Stimulated activated effector memory CD8-positive, alpha-beta T cell treated with anti-CD3 and anti-CD28 coated beads, Interleukin-12 subunit alpha, Interleukin-12 subunit beta, amount 100 ng/mL, for 72 hours (primary cell): ENCODE measurements at regions not wholly inside any gene's neighbourhood (a gene's known extent, or its start where the extent isn't known, plus 50 kb on each side); places are given as distances from the start of the nearest gene placed in this dataset.

ENCODE experiments used
- ATAC-seq: fragments of 150-1000 bp; cut with Tn5 transposase; 2 replicates; pipeline ENCODE4 v1.10.0; 2021
- DNase-seq, 2 donors: peaks; one replicate each; pipeline ENCODE4 v3.0.0; 2021 to 2022; ENCODE audit warnings: low spot score in 2 of 2
- H3K27ac Mint-ChIP-seq: one replicate; pipeline ENCODE4 v1.8.0; 2022; ENCODE audit warnings: mild to moderate bottlenecking, mixed read lengths
- H3K36me3 Mint-ChIP-seq: one replicate; pipeline ENCODE4 v1.8.0; 2022; ENCODE audit warnings: mild to moderate bottlenecking, mixed read lengths
- H3K4me1 Mint-ChIP-seq: one replicate; pipeline ENCODE4 v1.8.0; 2022; ENCODE audit warnings: mixed read lengths
- H3K4me3 Mint-ChIP-seq: one replicate; pipeline ENCODE4 v1.8.0; 2022; ENCODE audit warnings: mild to moderate bottlenecking, mixed read lengths
- H3K9me3 Mint-ChIP-seq: one replicate; pipeline ENCODE4 v1.8.0; 2022; ENCODE audit warnings: mixed read lengths

- Mint-ChIP-seq H3K36me3 (no peaks in the 10 kb centered on the region), H3K9me3 (peaks cover 8% of the 10 kb centered on the region), H3K4me3 (no peak overlapping the region), H3K27ac (no peak overlapping the region), H3K4me1 (no peaks in the 10 kb centered on the region)
- DNase-seq (no peak), ATAC-seq (no peak)
Measured at GRCh38 chr9:118962426-118962825, 406.8 kb downstream of the BRINP1 start.

- no peak for DNase-seq
- H3K9me3 Mint-ChIP-seq: peaks cover 8% of the 10 kb centered on the region
- H3K4me3 Mint-ChIP-seq: no peak overlapping the region
- no peaks in the 10 kb centered on the region for H3K36me3 Mint-ChIP-seq
- H3K4me1 Mint-ChIP-seq: no peaks in the 10 kb centered on the region
- H3K27ac Mint-ChIP-seq: no peak overlapping the region
- ATAC-seq: no peak
Measured at GRCh38 chr9:118963674-118964073, 405.6 kb downstream of the BRINP1 start.

- Mint-ChIP-seq H3K4me3 (no peak overlapping the region), H3K27ac (no peak overlapping the region), H3K9me3 (peaks cover 14% of the 10 kb centered on the region), H3K36me3 (no peaks in the 10 kb centered on the region), H3K4me1 (no peaks in the 10 kb centered on the region)
- ATAC-seq (no peak), DNase-seq (no peak)
Measured at GRCh38 chr9:118967901-118968300, 401.3 kb downstream of the BRINP1 start.

- H3K36me3 Mint-ChIP-seq: no peaks in the 10 kb centered on the region
- ATAC-seq: no peak
- no peak for DNase-seq
- no peaks in the 10 kb centered on the region for H3K4me1 Mint-ChIP-seq
- H3K4me3 Mint-ChIP-seq: no peak overlapping the region
- peaks cover 4% of the 10 kb centered on the region for H3K9me3 Mint-ChIP-seq
- no peak overlapping the region for H3K27ac Mint-ChIP-seq
Measured at GRCh38 chr9:118975736-118976135, 393.5 kb downstream of the BRINP1 start.

- H3K27ac Mint-ChIP-seq: no peak overlapping the region
- no peaks in the 10 kb centered on the region for H3K36me3 Mint-ChIP-seq
- no peak overlapping the region for H3K4me3 Mint-ChIP-seq
- H3K4me1 Mint-ChIP-seq: no peaks in the 10 kb centered on the region
- ATAC-seq (no peak), DNase-seq (no peak)
- H3K9me3 Mint-ChIP-seq: peaks cover 3% of the 10 kb centered on the region
Measured at GRCh38 chr9:118976160-118976559, 393.1 kb downstream of the BRINP1 start.

GRCh38 chr9:118984607-118985006, 384.6 kb downstream of the BRINP1 start:
- Mint-ChIP-seq H3K9me3 (peaks cover 6% of the 10 kb centered on the region), H3K4me3 (no peak overlapping the region), H3K36me3 (no peaks in the 10 kb centered on the region), H3K4me1 (no peaks in the 10 kb centered on the region), H3K27ac (no peak overlapping the region)
- DNase-seq (no peak), ATAC-seq (no peak)

GRCh38 chr9:118985851-118986250, 383.4 kb downstream of the BRINP1 start:
- H3K9me3 Mint-ChIP-seq: peaks cover 10% of the 10 kb centered on the region
- H3K27ac Mint-ChIP-seq: no peak overlapping the region
- ATAC-seq: no peak
- no peaks in the 10 kb centered on the region for H3K36me3 Mint-ChIP-seq
- DNase-seq: no peak
- no peak overlapping the region for H3K4me3 Mint-ChIP-seq
- no peaks in the 10 kb centered on the region for H3K4me1 Mint-ChIP-seq

- no peak for ATAC-seq
- no peak overlapping the region for H3K4me3 Mint-ChIP-seq
- H3K36me3 Mint-ChIP-seq: no peaks in the 10 kb centered on the region
- no peaks in the 10 kb centered on the region for H3K4me1 Mint-ChIP-seq
- no peak for DNase-seq
- peaks cover 10% of the 10 kb centered on the region for H3K9me3 Mint-ChIP-seq
- no peak overlapping the region for H3K27ac Mint-ChIP-seq
Measured at GRCh38 chr9:118987167-118987566, 382.1 kb downstream of the BRINP1 start.

- H3K4me3 Mint-ChIP-seq: no peak overlapping the region
- ATAC-seq: no peak
- H3K27ac Mint-ChIP-seq: no peak overlapping the region
- no peaks in the 10 kb centered on the region for H3K36me3 Mint-ChIP-seq
- H3K4me1 Mint-ChIP-seq: no peaks in the 10 kb centered on the region
- peaks cover 14% of the 10 kb centered on the region for H3K9me3 Mint-ChIP-seq
- DNase-seq: no peak
Measured at GRCh38 chr9:118990949-118991348, 378.3 kb downstream of the BRINP1 start.

GRCh38 chr9:118991366-118992285, 377.6 kb downstream of the BRINP1 start:
- no peak overlapping the region for H3K27ac Mint-ChIP-seq
- no peak for ATAC-seq
- H3K36me3 Mint-ChIP-seq: no peaks in the 10 kb centered on the region
- no peak overlapping the region for H3K4me3 Mint-ChIP-seq
- H3K9me3 Mint-ChIP-seq: peaks cover 14% of the 10 kb centered on the region
- H3K4me1 Mint-ChIP-seq: no peaks in the 10 kb centered on the region
- DNase-seq: no peak

- no peaks in the 10 kb centered on the region for H3K36me3 Mint-ChIP-seq
- H3K9me3 Mint-ChIP-seq: peaks cover 11% of the 10 kb centered on the region
Measured at GRCh38 chr9:118992813-118993794, 376.1 kb downstream of the BRINP1 start.

GRCh38 chr9:118993965-118994364, 375.3 kb downstream of the BRINP1 start:
- Mint-ChIP-seq H3K4me1 (no peaks in the 10 kb centered on the region), H3K4me3 (no peak overlapping the region), H3K36me3 (no peaks in the 10 kb centered on the region), H3K9me3 (peaks cover 12% of the 10 kb centered on the region), H3K27ac (no peak overlapping the region)
- ATAC-seq: no peak
- DNase-seq: no peak

More at GRCh38 chr9:118992813-118993794, 376.1 kb downstream of the BRINP1 start:
- ATAC-seq (no peak), DNase-seq (no peak)
- Mint-ChIP-seq H3K27ac (no peak overlapping the region), H3K4me1 (no peaks in the 10 kb centered on the region), H3K4me3 (no peak overlapping the region)

GRCh38 chr9:119002491-119002890, 366.7 kb downstream of the BRINP1 start:
- Mint-ChIP-seq H3K4me3 (no peak overlapping the region), H3K36me3 (no peaks in the 10 kb centered on the region), H3K4me1 (no peaks in the 10 kb centered on the region), H3K27ac (no peak overlapping the region), H3K9me3 (peaks cover 7% of the 10 kb centered on the region)
- DNase-seq (no peak), ATAC-seq (no peak)

GRCh38 chr9:119003201-119003611, 366.0 kb downstream of the BRINP1 start:
- Mint-ChIP-seq H3K36me3 (no peaks in the 10 kb centered on the region), H3K27ac (no peak overlapping the region), H3K9me3 (peaks cover 7% of the 10 kb centered on the region), H3K4me3 (no peak overlapping the region), H3K4me1 (no peaks in the 10 kb centered on the region)
- no peak for ATAC-seq
- DNase-seq: no peak

GRCh38 chr9:119003882-119004617, 365.2 kb downstream of the BRINP1 start:
- no peak for ATAC-seq
- H3K4me1 Mint-ChIP-seq: no peaks in the 10 kb centered on the region
- H3K9me3 Mint-ChIP-seq: peaks cover 5% of the 10 kb centered on the region
- H3K36me3 Mint-ChIP-seq: no peaks in the 10 kb centered on the region
- H3K27ac Mint-ChIP-seq: no peak overlapping the region
- H3K4me3 Mint-ChIP-seq: no peak overlapping the region
- no peak for DNase-seq
